SJSA1 (cell line): ENCODE measurements at regions not wholly inside any gene's neighbourhood (a gene's known extent, or its start where the extent isn't known, plus 50 kb on each side); places are given as distances from the start of the nearest gene placed in this dataset.
"Not testable (repeated sequence)": the region's sequence is repeated elsewhere in the genome, so short reads cannot be mapped to it uniquely, and the experiment has no call there.

Experiments used
- DNase-seq, 2 experiments: peaks; one replicate each; pipeline ENCODE4 v3.0.0-alpha.2; 2015 to 2020; ENCODE audit warnings: low spot score in 2 of 2, low read depth in 1 of 2
- H3K27ac ChIP-seq: fragments of 250-450 bp; sonication (Bioruptor Pico); 2 replicates; pipeline ENCODE4 v1.5.1; 2020; ENCODE audit warnings: mild to moderate bottlenecking, moderate library complexity
- H3K27me3 ChIP-seq: fragments of 250-450 bp; sonication (Bioruptor Pico); replicated peaks from 2 replicates; pipeline ENCODE4 v1.5.1; 2020; ENCODE audit warnings: mild to moderate bottlenecking, moderate library complexity
- H3K36me3 ChIP-seq: fragments of 250-450 bp; sonication (Bioruptor Pico); 2 replicates; pipeline ENCODE4 v1.5.1; 2020; ENCODE audit warnings: mild to moderate bottlenecking
- H3K4me1 ChIP-seq: fragments of 250-450 bp; sonication (Bioruptor Pico); replicated peaks from 2 replicates; pipeline ENCODE4 v1.6.1; 2021; ENCODE audit warnings: mild to moderate bottlenecking
- H3K4me3 ChIP-seq: fragments of 250-450 bp; sonication (Bioruptor Pico); 2 replicates; pipeline ENCODE4 v1.5.1; 2020; ENCODE audit warnings: mild to moderate bottlenecking
- H3K9me3 ChIP-seq: fragments of 250-450 bp; sonication (Bioruptor Pico); replicated peaks from 2 replicates; pipeline ENCODE4 v1.5.1; 2020; ENCODE audit warnings: mild to moderate bottlenecking

DNA sequence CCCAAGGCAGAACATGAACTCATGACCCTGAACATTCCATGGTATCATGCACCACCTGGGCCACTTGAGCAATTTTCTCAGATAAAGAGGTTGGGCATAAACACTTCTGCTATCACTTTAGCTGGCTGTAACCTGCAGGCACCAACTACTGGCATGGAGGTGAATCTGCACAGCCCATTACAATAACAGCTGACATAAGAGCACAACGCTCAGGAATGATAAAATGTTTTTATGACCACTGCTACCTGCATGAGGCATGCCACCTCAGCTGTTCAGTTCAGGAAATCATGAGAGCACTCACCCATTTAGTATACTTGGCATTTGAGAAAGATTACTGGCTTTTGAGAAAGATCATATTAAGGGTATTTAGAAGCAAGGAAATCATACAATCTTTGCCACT, 85.7 kb upstream of the SPIN4 start:
- no peak for DNase-seq
- Histone ChIP-seq H3K36me3 (no peaks in the 10 kb centered on the region), H3K27me3 (no peaks in the 10 kb centered on the region), H3K4me1 (no peaks in the 10 kb centered on the region), H3K9me3 (no peaks in the 10 kb centered on the region), H3K27ac (no peak overlapping the region), H3K4me3 (no peak overlapping the region)

DNA sequence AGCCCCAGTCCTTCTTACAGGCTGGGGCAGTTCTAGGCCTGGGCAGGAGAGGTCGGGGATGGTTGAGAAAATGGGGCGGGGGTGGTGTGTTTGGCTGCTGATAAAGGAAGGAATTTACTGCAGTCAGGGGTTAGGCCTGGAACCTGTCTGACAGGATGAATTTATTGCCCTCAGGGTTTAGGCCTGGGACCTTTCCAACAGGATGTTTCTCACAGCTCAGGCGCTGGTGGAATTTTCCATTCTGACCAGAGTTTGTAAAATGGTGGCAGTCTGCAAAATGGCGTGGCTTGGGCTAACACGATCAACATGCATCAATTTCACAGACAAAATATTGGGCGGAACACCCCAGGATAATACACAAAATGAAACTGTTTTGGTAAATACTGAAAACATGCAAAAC, 83.5 kb upstream of the SPIN4 start:
- no peak overlapping the region for H3K27ac ChIP-seq
- no peaks in the 10 kb centered on the region for H3K36me3 ChIP-seq
- DNase-seq = no peak
- no peaks in the 10 kb centered on the region for H3K27me3 ChIP-seq
- no peak overlapping the region for H3K4me3 ChIP-seq
- H3K9me3 ChIP-seq = no peaks in the 10 kb centered on the region
- no peaks in the 10 kb centered on the region for H3K4me1 ChIP-seq

DNA sequence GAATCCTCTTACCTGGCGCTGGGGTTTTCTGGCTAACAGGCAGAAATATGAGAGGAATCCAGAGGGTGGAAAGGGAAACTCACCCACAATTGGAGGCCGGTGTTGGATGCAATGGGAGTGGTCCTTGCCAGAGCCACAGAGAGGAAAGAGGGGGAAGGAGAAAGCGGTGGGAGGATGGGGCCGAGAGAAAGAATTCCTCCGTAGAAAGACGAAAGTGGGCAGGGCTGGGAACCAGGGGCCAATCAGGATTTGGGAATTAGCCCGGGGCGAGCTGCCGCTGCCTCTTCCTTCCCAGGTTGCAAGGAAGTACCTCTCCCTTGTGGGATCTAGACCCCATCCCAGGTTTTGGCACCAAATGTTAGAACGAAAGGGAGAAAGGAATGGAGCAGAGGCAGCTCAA, 83.1 kb upstream of the SPIN4 start:
- Histone ChIP-seq H3K27ac (no peak overlapping the region), H3K4me1 (no peaks in the 10 kb centered on the region), H3K4me3 (no peak overlapping the region), H3K9me3 (no peaks in the 10 kb centered on the region), H3K36me3 (no peaks in the 10 kb centered on the region), H3K27me3 (no peaks in the 10 kb centered on the region)
- DNase-seq = no peak

DNA sequence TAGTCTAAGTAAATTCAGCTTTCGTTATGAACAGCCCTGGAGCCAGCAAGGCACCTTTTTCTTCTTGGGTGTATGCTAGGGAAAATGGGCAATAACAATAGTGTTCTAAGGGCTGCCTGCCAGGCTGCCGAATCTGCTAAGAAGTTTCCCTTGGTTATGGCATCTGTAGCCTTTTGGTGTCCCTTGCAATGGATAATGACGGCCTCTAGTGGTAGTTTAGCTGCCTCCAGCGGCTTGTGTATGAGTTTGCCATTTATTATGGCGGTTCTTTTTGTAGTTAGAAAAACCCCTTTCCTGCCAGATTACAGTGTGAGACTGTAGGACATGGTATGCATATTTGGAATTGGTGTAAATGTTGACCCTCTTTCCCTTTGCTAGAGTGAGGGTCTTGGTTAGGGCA, 78.9 kb upstream of the SPIN4 start:
- Histone ChIP-seq H3K4me3 (no peak overlapping the region), H3K36me3 (no peaks in the 10 kb centered on the region), H3K27me3 (no peaks in the 10 kb centered on the region), H3K4me1 (no peaks in the 10 kb centered on the region), H3K27ac (no peak overlapping the region), H3K9me3 (no peaks in the 10 kb centered on the region)
- no peak for DNase-seq

DNA sequence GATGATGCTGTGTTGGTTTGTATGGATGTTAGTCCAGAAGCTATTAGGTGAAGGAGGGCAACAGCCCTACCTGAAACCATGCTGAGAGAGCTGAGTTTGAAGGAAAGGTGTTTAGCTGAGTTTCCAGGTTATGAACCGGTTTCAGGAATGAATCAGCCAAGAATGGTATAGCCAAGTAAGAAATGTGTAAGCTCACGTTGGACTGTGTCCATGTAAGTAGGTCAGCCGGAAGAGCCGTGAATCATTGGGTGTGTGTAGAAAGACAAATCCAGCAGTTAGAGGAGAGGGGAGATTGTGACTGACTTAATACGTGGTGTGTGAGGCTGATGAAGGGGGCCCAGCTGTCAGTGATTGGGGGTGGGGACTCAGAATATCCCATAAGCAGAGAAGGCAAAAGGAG, 77.2 kb upstream of the SPIN4 start:
- no peak for DNase-seq
- no peaks in the 10 kb centered on the region for H3K36me3 ChIP-seq
- no peak overlapping the region for H3K4me3 ChIP-seq
- no peaks in the 10 kb centered on the region for H3K27me3 ChIP-seq
- H3K4me1 ChIP-seq = no peaks in the 10 kb centered on the region
- H3K27ac ChIP-seq = no peak overlapping the region
- no peaks in the 10 kb centered on the region for H3K9me3 ChIP-seq

GRCh38 chrX:63426519-63426918, 75.4 kb upstream of the SPIN4 start:
- Histone ChIP-seq H3K36me3 (no peaks in the 10 kb centered on the region), H3K27me3 (no peaks in the 10 kb centered on the region), H3K27ac (no peak overlapping the region), H3K4me1 (no peaks in the 10 kb centered on the region), H3K4me3 (no peak overlapping the region), H3K9me3 (no peaks in the 10 kb centered on the region)
- no peak for DNase-seq

GRCh38 chrX:63424063-63424462, 72.9 kb upstream of the SPIN4 start:
- Histone ChIP-seq H3K27me3 (no peaks in the 10 kb centered on the region), H3K4me3 (no peak overlapping the region), H3K27ac (no peak overlapping the region), H3K36me3 (no peaks in the 10 kb centered on the region), H3K9me3 (no peaks in the 10 kb centered on the region), H3K4me1 (no peaks in the 10 kb centered on the region)
- no peak for DNase-seq

- H3K4me1 ChIP-seq = no peaks in the 10 kb centered on the region
Observed at GRCh38 chrX:63421411-63421810, 70.3 kb upstream of the SPIN4 start.

GRCh38 chrX:63418211-63418610, 67.1 kb upstream of the SPIN4 start:
- Histone ChIP-seq H3K27me3 (no peaks in the 10 kb centered on the region), H3K9me3 (no peaks in the 10 kb centered on the region), H3K4me3 (no peak overlapping the region), H3K4me1 (no peaks in the 10 kb centered on the region), H3K36me3 (no peaks in the 10 kb centered on the region), H3K27ac (no peak overlapping the region)
- DNase-seq = no peak

More at GRCh38 chrX:63421411-63421810, 70.3 kb upstream of the SPIN4 start:
- Histone ChIP-seq H3K36me3 (no peaks in the 10 kb centered on the region), H3K4me3 (no peak overlapping the region), H3K9me3 (no peaks in the 10 kb centered on the region), H3K27ac (no peak overlapping the region), H3K27me3 (no peaks in the 10 kb centered on the region)
- no peak for DNase-seq

GRCh38 chrX:63417649-63418048, 66.5 kb upstream of the SPIN4 start:
- Histone ChIP-seq H3K27ac (no peak overlapping the region), H3K36me3 (no peaks in the 10 kb centered on the region), H3K4me3 (no peak overlapping the region), H3K9me3 (no peaks in the 10 kb centered on the region), H3K27me3 (no peaks in the 10 kb centered on the region), H3K4me1 (no peaks in the 10 kb centered on the region)
- no peak for DNase-seq

GRCh38 chrX:63409934-63410333, 58.8 kb upstream of the SPIN4 start:
- H3K4me1 ChIP-seq, DNase-seq, H3K36me3 ChIP-seq, H3K27ac ChIP-seq, H3K27me3 ChIP-seq, H3K9me3 ChIP-seq, H3K4me3 ChIP-seq: not testable (repeated sequence)

DNA sequence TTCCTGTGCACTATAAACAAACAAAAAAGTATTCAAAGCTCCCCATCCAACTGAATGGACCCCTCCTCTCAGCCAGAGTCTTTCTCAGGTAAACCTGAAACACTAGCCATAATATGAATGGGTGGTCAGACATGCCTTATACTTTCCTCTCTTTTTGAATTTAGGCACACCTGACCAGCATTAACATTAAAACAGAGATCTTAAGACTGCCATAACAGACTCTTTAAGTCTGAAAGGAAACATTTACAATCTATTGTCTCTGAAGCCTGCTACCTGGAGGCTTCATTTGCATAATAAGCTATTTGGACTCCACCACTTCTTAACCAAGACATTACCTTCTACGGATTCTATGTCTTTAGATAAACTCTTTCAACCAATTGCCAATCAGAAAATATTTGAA, 56.9 kb upstream of the SPIN4 start:
- Histone ChIP-seq H3K4me1 (no peaks in the 10 kb centered on the region), H3K27me3 (no peaks in the 10 kb centered on the region), H3K27ac (no peak overlapping the region), H3K4me3 (no peak overlapping the region), H3K36me3 (no peaks in the 10 kb centered on the region), H3K9me3 (no peaks in the 10 kb centered on the region)
- DNase-seq = no peak

GRCh38 chrX:63404332-63404731, 53.2 kb upstream of the SPIN4 start:
- H3K36me3 ChIP-seq = no peaks in the 10 kb centered on the region
- H3K4me1 ChIP-seq = no peaks in the 10 kb centered on the region
- H3K4me3 ChIP-seq = no peak overlapping the region
- no peaks in the 10 kb centered on the region for H3K9me3 ChIP-seq
- H3K27me3 ChIP-seq = no peaks in the 10 kb centered on the region
- H3K27ac ChIP-seq = no peak overlapping the region
- no peak for DNase-seq

DNA sequence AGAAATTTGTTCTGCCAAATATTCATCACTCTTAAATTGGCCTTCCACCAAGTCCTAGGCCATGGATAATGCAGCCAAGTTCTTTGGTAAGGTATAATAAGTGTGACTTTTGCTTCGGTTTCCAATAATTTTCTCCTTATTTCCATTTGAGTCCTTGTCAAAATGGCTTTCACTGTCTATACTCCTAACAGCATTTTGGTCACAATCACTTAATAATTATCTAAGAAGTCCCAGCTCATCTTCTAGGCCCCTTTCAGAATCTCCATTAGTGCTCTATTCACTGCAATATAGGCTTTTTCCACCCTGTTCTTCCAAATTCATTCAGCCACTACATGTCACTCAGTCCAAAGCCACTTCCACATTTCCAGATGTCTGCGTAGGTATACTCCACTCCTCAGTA, 51.0 kb upstream of the SPIN4 start:
- DNase-seq = no peak
- Histone ChIP-seq H3K27ac (no peak overlapping the region), H3K27me3 (no peaks in the 10 kb centered on the region), H3K4me1 (no peaks in the 10 kb centered on the region), H3K36me3 (no peaks in the 10 kb centered on the region), H3K4me3 (no peak overlapping the region), H3K9me3 (no peaks in the 10 kb centered on the region)
